ENCODE measurements at regions not wholly inside any gene's neighbourhood (a gene's known extent, or its start where the extent isn't known, plus 50 kb on each side); places are given as distances from the start of the nearest gene placed in this dataset.
"Not testable (repeated sequence)": the region's sequence is repeated elsewhere in the genome, so short reads cannot be mapped to it uniquely, and the experiment has no call there.

DNA sequence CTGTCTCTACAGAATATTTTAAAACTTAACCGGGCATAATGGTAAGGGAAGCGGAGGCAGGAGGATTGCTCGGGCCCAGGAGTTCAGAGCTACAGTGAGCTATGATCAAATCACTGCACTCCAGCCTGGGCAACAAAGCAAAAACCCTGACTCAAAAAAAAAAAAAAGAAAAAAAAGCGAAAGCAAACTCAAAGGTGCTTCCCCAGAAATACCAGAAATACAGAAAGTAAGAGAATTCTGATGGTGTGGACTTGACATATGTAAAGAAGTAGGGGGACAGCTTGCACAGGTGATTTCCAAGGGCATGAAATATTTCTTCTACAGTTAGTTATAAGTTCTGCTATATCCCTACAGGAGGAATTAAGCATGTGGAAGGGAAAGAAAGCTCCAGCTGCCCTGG lies 69.7 kb upstream of the APBB1IP start:
- Histone ChIP-seq H3K9ac (no peak overlapping the region), H3K27me3 (no peaks in the 10 kb centered on the region), H3K9me3 (replicated peaks in 1 of 11) (peaks cover 0 to 12% (median 0%) of the 10 kb centered on the region in 11 experiments; a peak in 2 of 22 replicates), H3K27ac (no peak overlapping the region), H3K36me3 (no peaks in the 10 kb centered on the region), H4K20me1 (no peaks in the 10 kb centered on the region), H3K4me2 (no peak overlapping the region), H3K4me1 (peaks cover 0 to 21% (median 8%) of the 10 kb centered on the region in 10 experiments; a peak in 12 of 20 replicates), H3K4me3 (no peak overlapping the region)
- no peak for TF ChIP-seq Cebpa-rat (IDR thresholded peaks at IDR 0.05)

DNA sequence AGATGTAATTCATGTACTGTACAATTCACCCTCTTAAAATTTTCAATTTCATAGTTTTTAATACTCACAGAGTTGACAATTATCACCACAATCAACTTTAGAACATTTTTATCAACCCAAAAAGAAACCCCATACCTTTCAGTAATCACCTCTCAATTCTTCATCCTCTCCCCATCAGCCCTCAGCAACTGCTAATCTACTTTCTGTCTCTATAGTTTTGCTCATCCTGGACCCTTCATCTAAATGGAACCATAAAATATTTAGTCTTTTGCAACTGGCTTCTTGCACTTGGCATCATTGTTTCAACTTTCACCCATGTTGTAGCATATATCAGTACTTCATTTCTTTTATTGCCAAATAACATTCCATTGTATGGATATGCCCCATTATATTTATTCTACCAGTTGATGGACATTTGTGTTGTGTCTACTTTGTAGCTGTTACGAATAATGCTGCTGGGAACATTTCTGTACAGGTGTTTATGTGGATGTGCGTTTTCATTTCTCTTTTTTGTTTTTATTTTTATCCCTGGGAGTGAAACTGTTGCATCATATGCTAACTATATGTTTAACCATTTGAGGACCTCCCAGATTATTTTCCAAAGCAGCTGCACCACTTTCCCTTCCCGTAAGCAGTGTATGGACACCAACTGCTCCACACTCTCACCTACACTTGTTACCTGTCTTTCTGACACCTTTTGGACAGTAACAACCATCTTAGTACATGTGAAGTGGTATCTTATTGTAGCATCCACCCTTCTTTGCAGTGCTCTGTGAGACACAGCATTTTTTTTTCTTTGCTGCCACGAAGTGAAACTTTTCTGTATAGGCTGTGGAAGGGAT lies 65.4 kb upstream of the APBB1IP start:
- no peaks in the 10 kb centered on the region for H3K27me3 ChIP-seq
- peaks cover 7 to 18% (median 14%) of the 10 kb centered on the region in 11 experiments; a peak in 18 of 22 replicates for H3K9me3 ChIP-seq (replicated peaks in 1 of 11)
- no peaks in the 10 kb centered on the region for H4K20me1 ChIP-seq
- H3K4me2 ChIP-seq = peak overlapping the region in 6 of 11 experiments; percentile 8 to 80 (median 55); a peak in 11 of 22 replicates
- no peak overlapping the region for H3K27ac ChIP-seq
- H3K4me1 ChIP-seq = peaks cover 0 to 40% (median 8%) of the 10 kb centered on the region in 10 experiments; a peak in 12 of 20 replicates
- no peaks in the 10 kb centered on the region for H3K36me3 ChIP-seq
- TF ChIP-seq Cebpa-rat (IDR thresholded peaks at IDR 0.05) = no peak
- H3K4me3 ChIP-seq = no peak overlapping the region
- H3K9ac ChIP-seq = no peak overlapping the region

DNA sequence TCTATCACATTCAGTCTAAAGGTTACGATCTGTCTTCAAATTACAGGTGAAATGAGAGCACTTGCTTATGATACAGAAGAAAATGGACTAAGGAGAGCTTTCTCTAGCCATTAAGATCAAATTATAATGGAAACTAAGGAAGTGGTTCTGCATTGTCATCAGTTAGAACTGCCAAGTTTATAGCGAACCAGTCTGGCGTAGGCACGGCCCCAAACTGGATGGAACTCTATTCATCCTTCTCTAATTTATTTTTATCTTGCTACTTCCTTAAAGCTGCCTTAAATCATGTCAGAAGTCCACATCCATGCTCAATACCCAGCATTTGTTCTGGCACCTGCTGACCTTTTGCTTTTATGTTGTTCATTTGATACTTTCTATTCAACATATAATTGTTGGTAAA lies 63.7 kb upstream of the APBB1IP start:
- peak overlapping the region in 4 of 11 experiments; percentile 5 to 80 (median 56); a peak in 7 of 22 replicates for H3K4me2 ChIP-seq
- H3K27ac ChIP-seq = no peak overlapping the region
- no peak overlapping the region for H3K4me3 ChIP-seq

DNA sequence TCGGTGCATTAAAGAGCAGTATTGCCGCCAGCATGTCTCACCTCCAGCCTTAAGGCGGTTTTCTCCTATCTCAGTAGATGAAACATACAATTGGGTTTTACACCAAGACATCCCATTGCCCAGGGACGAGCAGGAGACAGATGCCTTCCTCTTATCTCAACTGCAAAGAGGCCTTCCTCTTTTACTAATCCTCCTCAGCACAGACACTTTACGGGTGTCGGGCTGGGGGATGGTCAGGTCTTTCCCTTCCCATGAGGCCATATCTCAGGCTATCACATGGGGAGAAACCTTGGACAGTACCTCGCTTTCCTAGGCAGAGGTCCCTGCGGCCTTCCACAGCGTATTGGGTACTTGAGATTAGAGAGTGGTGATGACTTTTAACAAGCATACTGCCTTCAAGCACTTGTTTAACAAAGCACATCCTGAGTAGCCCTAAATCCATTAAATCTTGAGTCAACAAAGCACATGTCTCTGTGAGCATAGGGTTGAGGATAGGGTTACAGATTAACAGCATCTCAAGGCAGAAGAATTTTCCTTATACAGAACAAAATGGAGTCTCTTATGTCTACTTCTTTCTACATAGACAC lies 60.8 kb upstream of the APBB1IP start:
- not testable (repeated sequence) for H3K36me3 ChIP-seq, H3K27ac ChIP-seq, H3K9ac ChIP-seq, H3K4me3 ChIP-seq, H3K4me2 ChIP-seq, H3K27me3 ChIP-seq, H4K20me1 ChIP-seq
- Histone ChIP-seq H3K4me1 (peaks cover 0 to 35% (median 8%) of the 10 kb centered on the region in 10 experiments; a peak in 12 of 20 replicates), H3K9me3 (replicated peaks in 1 of 11) (peaks cover 7 to 18% (median 14%) of the 10 kb centered on the region in 11 experiments; a peak in 18 of 22 replicates)

More for the DNA sequence above, 63.7 kb upstream of the APBB1IP start:
- Histone ChIP-seq H3K4me1 (peaks cover 0 to 40% (median 8%) of the 10 kb centered on the region in 10 experiments; a peak in 12 of 20 replicates), H3K9me3 (replicated peaks in 1 of 11) (peaks cover 7 to 18% (median 14%) of the 10 kb centered on the region in 11 experiments; a peak in 18 of 22 replicates), H3K9ac (no peak overlapping the region), H3K27me3 (no peaks in the 10 kb centered on the region), H4K20me1 (no peaks in the 10 kb centered on the region), H3K36me3 (no peaks in the 10 kb centered on the region)
- TF ChIP-seq Cebpa-rat (IDR thresholded peaks at IDR 0.05) = no peak

DNA sequence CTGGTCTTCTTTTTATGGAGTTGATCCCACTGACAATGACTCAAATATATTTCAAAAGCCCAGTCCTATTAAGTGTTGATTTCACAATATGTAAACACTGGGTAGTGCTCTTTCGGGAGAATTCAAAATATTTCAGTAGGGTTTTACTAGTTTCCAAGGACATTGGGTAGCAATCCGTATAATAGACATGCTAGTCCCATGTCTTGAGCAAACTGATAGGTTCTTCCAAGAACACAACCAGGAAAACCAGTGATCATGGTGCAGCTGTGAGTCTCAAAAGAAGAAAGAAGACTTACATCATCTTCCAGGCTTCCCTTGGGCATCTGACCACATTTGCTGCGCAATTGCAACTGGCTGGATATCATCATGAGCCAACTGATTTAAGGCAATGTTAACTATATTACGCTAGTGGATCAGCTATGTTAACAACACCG lies 59.3 kb upstream of the APBB1IP start:
- H4K20me1 ChIP-seq = no peaks in the 10 kb centered on the region
- peaks cover 7 to 18% (median 14%) of the 10 kb centered on the region in 11 experiments; a peak in 18 of 22 replicates for H3K9me3 ChIP-seq (replicated peaks in 1 of 11)
- 0 out of 22 replicates have a peak, but pooled peaks of 2 of the 11 experiments have one; percentile 11 to 43 for TF ChIP-seq Cebpa-rat (IDR thresholded peaks at IDR 0.05)
- no peaks in the 10 kb centered on the region for H3K27me3 ChIP-seq
- no peaks in the 10 kb centered on the region for H3K36me3 ChIP-seq
- no peak overlapping the region for H3K4me3 ChIP-seq
- H3K27ac ChIP-seq = no peak overlapping the region; a peak in 1 of 22 replicates
- H3K9ac ChIP-seq = no peak overlapping the region
- H3K4me2 ChIP-seq = no peak overlapping the region
- H3K4me1 ChIP-seq = peaks cover 0 to 20% (median 0%) of the 10 kb centered on the region in 10 experiments; a peak in 6 of 20 replicates

DNA sequence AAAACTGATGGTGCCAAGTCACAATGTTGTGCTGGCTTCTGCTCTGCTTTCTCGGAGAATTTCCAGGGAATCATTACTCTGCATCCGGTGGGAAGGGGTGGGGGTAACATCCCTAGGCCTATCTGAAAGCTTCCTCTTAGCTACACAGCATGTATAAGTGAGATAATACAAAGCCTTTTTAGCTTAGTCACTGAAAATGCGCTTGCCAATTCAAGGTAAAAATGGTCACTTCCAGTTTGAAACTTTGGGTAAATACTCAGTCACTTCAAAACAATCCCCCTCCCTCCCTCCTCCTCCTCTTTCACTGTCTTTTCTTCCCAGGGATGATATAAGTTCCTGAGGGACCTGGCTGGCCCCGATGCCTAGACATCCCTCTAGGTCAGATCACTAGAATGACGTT lies 57.3 kb upstream of the APBB1IP start:
- Histone ChIP-seq H3K27ac (no peak overlapping the region), H3K4me2 (no peak overlapping the region), H3K4me1 (peaks cover 0 to 4% (median 0%) of the 10 kb centered on the region in 10 experiments; a peak in 1 of 20 replicates), H3K9me3 (replicated peaks in 1 of 11) (peaks cover 7 to 18% (median 14%) of the 10 kb centered on the region in 11 experiments; a peak in 18 of 22 replicates), H3K27me3 (no peaks in the 10 kb centered on the region), H3K9ac (no peak overlapping the region), H3K36me3 (no peaks in the 10 kb centered on the region), H4K20me1 (no peaks in the 10 kb centered on the region), H3K4me3 (no peak overlapping the region)
- no peak for TF ChIP-seq Cebpa-rat (IDR thresholded peaks at IDR 0.05)

DNA sequence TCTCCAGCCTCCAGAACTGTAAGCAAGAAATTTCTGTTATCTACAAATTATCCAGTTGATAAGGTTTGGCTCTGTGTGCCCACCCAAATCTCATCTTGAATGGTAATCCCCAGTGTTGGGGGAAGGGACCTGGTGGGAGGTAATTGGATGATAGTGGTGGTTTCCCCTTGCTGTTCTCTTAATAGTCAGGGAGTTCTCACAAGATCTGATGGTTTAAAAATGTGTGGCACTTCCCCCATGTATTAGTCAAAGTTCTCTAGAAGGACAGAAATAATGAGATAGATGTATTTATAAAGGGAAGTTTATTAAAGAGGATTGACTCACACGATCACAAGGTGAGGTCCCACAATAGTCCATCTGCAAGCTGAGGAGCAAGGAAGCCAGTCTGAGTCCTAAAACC lies 56.2 kb upstream of the APBB1IP start:
- H3K4me2 ChIP-seq = no peak overlapping the region; a peak in 1 of 22 replicates
- H3K9me3 ChIP-seq (replicated peaks in 1 of 11) = peaks cover under 1 to 12% (median 5%) of the 10 kb centered on the region in 11 experiments; a peak in 17 of 22 replicates
- H3K27ac ChIP-seq = no peak overlapping the region
- no peak overlapping the region for H3K4me3 ChIP-seq
- H4K20me1 ChIP-seq = no peaks in the 10 kb centered on the region
- H3K36me3 ChIP-seq = no peaks in the 10 kb centered on the region
- peaks cover 0 to 4% (median 0%) of the 10 kb centered on the region in 10 experiments; a peak in 1 of 20 replicates for H3K4me1 ChIP-seq
- TF ChIP-seq Cebpa-rat (IDR thresholded peaks at IDR 0.05) = no peak
- no peaks in the 10 kb centered on the region for H3K27me3 ChIP-seq
- no peak overlapping the region for H3K9ac ChIP-seq

DNA sequence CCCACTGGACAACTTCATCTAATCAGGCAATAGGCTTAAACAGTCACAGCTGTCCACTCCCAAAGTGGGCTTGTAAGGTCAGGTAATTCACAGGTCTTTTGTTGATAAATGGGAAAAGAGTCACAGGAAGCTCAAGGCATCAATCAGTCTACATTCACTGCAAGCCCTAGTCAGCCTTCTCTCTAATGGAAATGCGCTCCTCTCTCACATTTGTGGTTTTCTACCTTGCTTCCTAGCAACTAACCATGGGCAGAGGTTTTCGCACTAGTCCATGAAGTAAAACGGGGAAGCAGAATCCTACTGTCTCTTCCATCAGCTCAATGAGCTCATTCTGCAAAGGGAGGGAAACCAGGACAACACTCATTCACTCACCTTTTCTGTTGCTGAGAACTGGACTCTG lies 53.5 kb upstream of the APBB1IP start:
- Histone ChIP-seq H3K4me1 (no peaks in the 10 kb centered on the region; a peak in 1 of 20 replicates), H3K9me3 (replicated peaks in 1 of 11) (peaks cover 2 to 11% (median 9%) of the 10 kb centered on the region in 11 experiments), H3K4me3 (no peak overlapping the region), H3K4me2 (no peak overlapping the region), H3K27me3 (no peaks in the 10 kb centered on the region), H4K20me1 (no peaks in the 10 kb centered on the region), H3K9ac (no peak overlapping the region), H3K36me3 (no peaks in the 10 kb centered on the region), H3K27ac (no peak overlapping the region)
- TF ChIP-seq Cebpa-rat (IDR thresholded peaks at IDR 0.05) = no peak

DNA sequence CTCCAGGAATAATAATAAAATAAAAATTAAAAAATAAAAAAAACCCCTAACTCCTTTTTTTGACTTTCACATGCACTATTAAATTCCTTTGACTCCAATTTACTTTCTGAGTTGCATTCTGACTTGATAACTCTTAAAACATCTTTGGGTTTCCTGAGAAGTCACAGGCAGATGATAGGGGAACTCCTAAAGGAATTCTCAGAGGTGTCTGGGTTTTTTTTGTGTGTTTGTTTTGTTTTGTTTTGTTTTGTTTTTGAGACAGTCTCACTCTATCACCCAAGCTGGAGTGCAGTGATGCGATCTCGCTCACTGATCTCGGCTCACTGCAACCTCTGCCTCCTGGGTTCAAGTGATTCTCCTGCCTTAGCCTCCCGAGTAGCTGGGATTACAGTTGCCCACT lies 52.7 kb upstream of the APBB1IP start:
- no peaks in the 10 kb centered on the region; a peak in 1 of 20 replicates for H3K4me1 ChIP-seq
- no peak for TF ChIP-seq Cebpa-rat (IDR thresholded peaks at IDR 0.05)
- H3K36me3 ChIP-seq = no peaks in the 10 kb centered on the region
- H3K27me3 ChIP-seq = no peaks in the 10 kb centered on the region
- H3K9ac ChIP-seq = no peak overlapping the region
- H3K27ac ChIP-seq = no peak overlapping the region
- no peaks in the 10 kb centered on the region for H4K20me1 ChIP-seq
- peaks cover 11 to 19% (median 17%) of the 10 kb centered on the region in 11 experiments for H3K9me3 ChIP-seq (replicated peaks in 1 of 11)
- H3K4me3 ChIP-seq = no peak overlapping the region
- no peak overlapping the region for H3K4me2 ChIP-seq
